GM21825 (cell line): ENCODE measurements at regions not wholly inside any gene's neighbourhood (a gene's known extent, or its start where the extent isn't known, plus 50 kb on each side); places are given as distances from the start of the nearest gene placed in this dataset.
"Not testable (repeated sequence)": the region's sequence is repeated elsewhere in the genome, so short reads cannot be mapped to it uniquely, and the experiment has no call there.

Experiments
- ATAC-seq: cut with Tn5 transposase; IDR thresholded peaks from one replicate; pipeline ENCODE4 v1.9.1; 2021; ENCODE audit warnings: mild to moderate bottlenecking, moderate library complexity; ENCODE audit not compliant: unreplicated experiment

- ATAC-seq: no peak
These were observed 827.5 kb upstream of the CITED2 start for GRCh38 chr6:140201787-140202458.

GRCh38 chr6:140193269-140193668 lies 818.8 kb upstream of the CITED2 start:
- ATAC-seq: no peak

- ATAC-seq: no peak
These were observed 817.6 kb upstream of the CITED2 start for GRCh38 chr6:140192018-140192417.

- not testable (repeated sequence) for ATAC-seq
These were observed 814.8 kb upstream of the CITED2 start for GRCh38 chr6:140189263-140189662.

GRCh38 chr6:140185991-140186390 lies 811.5 kb upstream of the CITED2 start:
- no peak for ATAC-seq

GRCh38 chr6:140183881-140184280 lies 809.4 kb upstream of the CITED2 start:
- no peak for ATAC-seq

GRCh38 chr6:140182821-140183220 lies 808.4 kb upstream of the CITED2 start:
- no peak for ATAC-seq

- ATAC-seq: no peak
These were observed 807.4 kb upstream of the CITED2 start for GRCh38 chr6:140181876-140182275.

GRCh38 chr6:140180306-140180705 lies 805.9 kb upstream of the CITED2 start:
- no peak for ATAC-seq

- ATAC-seq: no peak
These were observed 804.5 kb upstream of the CITED2 start for GRCh38 chr6:140178935-140179334.

GRCh38 chr6:140178520-140178919 lies 804.1 kb upstream of the CITED2 start:
- ATAC-seq: no peak

GRCh38 chr6:140176306-140176705 lies 801.9 kb upstream of the CITED2 start:
- no peak for ATAC-seq

- no peak for ATAC-seq
These were observed 801.0 kb upstream of the CITED2 start for GRCh38 chr6:140175486-140175885.

- no peak for ATAC-seq
These were observed 800.1 kb upstream of the CITED2 start for GRCh38 chr6:140174524-140174923.

- ATAC-seq: no peak
These were observed 793.9 kb upstream of the CITED2 start for GRCh38 chr6:140168365-140168764.

- no peak for ATAC-seq
These were observed 786.5 kb upstream of the CITED2 start for GRCh38 chr6:140160909-140161308.

GRCh38 chr6:140160494-140160893 lies 786.0 kb upstream of the CITED2 start:
- no peak for ATAC-seq

GRCh38 chr6:140156131-140156530 lies 781.7 kb upstream of the CITED2 start:
- no peak for ATAC-seq

- ATAC-seq: no peak
These were observed 781.1 kb upstream of the CITED2 start for GRCh38 chr6:140155451-140156126.

GRCh38 chr6:140153703-140154102 lies 779.3 kb upstream of the CITED2 start:
- ATAC-seq: no peak

- not testable (repeated sequence) for ATAC-seq
These were observed 773.7 kb upstream of the CITED2 start for GRCh38 chr6:140147825-140148814.
